ENCODE measurements at regions not wholly inside any gene's neighbourhood (a gene's known extent, or its start where the extent isn't known, plus 50 kb on each side); places are given as distances from the start of the nearest gene placed in this dataset.

- TF ChIP-seq POLR2A (IDR thresholded peaks at IDR 0.05), result no peak
- TF ChIP-seq, protein P1, sequence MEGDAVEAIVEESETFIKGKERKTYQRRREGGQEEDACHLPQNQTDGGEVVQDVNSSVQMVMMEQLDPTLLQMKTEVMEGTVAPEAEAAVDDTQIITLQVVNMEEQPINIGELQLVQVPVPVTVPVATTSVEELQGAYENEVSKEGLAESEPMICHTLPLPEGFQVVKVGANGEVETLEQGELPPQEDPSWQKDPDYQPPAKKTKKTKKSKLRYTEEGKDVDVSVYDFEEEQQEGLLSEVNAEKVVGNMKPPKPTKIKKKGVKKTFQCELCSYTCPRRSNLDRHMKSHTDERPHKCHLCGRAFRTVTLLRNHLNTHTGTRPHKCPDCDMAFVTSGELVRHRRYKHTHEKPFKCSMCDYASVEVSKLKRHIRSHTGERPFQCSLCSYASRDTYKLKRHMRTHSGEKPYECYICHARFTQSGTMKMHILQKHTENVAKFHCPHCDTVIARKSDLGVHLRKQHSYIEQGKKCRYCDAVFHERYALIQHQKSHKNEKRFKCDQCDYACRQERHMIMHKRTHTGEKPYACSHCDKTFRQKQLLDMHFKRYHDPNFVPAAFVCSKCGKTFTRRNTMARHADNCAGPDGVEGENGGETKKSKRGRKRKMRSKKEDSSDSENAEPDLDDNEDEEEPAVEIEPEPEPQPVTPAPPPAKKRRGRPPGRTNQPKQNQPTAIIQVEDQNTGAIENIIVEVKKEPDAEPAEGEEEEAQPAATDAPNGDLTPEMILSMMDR (IDR thresholded peaks at IDR 0.05), result no peak
These were observed 296.5 kb downstream of the ZIC1 start for GRCh38 chr3:147705651-147706051.
